ENCODE measurements at regions not wholly inside any gene's neighbourhood (a gene's known extent, or its start where the extent isn't known, plus 50 kb on each side); places are given as distances from the start of the nearest gene placed in this dataset.

- Histone ChIP-seq H3K36me3 (ENCODE audit: insufficient read depth, low read length) (no peaks in the 10 kb centered on the region), H3K27me3 (ENCODE audit: insufficient read depth, low read depth, low read length) (no peaks in the 10 kb centered on the region), H3K4me2 (ENCODE audit: low read length) (no peak overlapping the region), H3K9me3 (ENCODE audit: low read length) (no peaks in the 10 kb centered on the region), H3K9ac (ENCODE audit: low read length) (no peak overlapping the region), H2AFZ (ENCODE audit: low read depth, low read length) (no peak overlapping the region), H3K79me2 (replicated peaks; ENCODE audit: insufficient read depth, low read length) (no peaks in the 10 kb centered on the region), H3K4me3 (ENCODE audit: low read length) (no peak overlapping the region), H3F3A (ENCODE audit: insufficient read depth, low read length, poor library complexity, severe bottlenecking) (no peaks in the 10 kb centered on the region), H3K27ac (ENCODE audit: low read length) (no peak overlapping the region), H4K20me1 (ENCODE audit: insufficient read depth) (no peaks in the 10 kb centered on the region), H3K9me2 (ENCODE audit: insufficient read depth, low read length) (no peaks in the 10 kb centered on the region)
- TF ChIP-seq SMC3 (conservative IDR thresholded peaks at IDR 0.05; ENCODE audit: poor library complexity), result no peak
- no peak for TF ChIP-seq RAD21 (conservative IDR thresholded peaks at IDR 0.05)
- TF ChIP-seq MXI1 (conservative IDR thresholded peaks at IDR 0.05; ENCODE audit: poor library complexity, severe bottlenecking), result no peak
- no peak for TF ChIP-seq REST (IDR thresholded peaks at IDR 0.05; ENCODE audit: borderline replicate concordance)
- TF ChIP-seq CTCF (IDR thresholded peaks at IDR 0.05; ENCODE audit: poor library complexity, severe bottlenecking), result no peak
Observed at GRCh38 chrX:39745818-39746217, 351.9 kb downstream of the BCOR start.

GRCh38 chrX:39749135-39749534 lies 348.6 kb downstream of the BCOR start:
- no peaks in the 10 kb centered on the region for H3K27me3 ChIP-seq (ENCODE audit: insufficient read depth, low read depth, low read length)

More at GRCh38 chrX:39749135-39749534, 348.6 kb downstream of the BCOR start:
- no peaks in the 10 kb centered on the region for H3F3A ChIP-seq (ENCODE audit: insufficient read depth, low read length, poor library complexity, severe bottlenecking)
- no peak overlapping the region for H3K9ac ChIP-seq (ENCODE audit: low read length)
- H3K4me2 ChIP-seq (ENCODE audit: low read length), result no peak overlapping the region
- TF ChIP-seq POLR2AphosphoS5 (IDR thresholded peaks at IDR 0.05) (no peak), TAF1 (IDR thresholded peaks at IDR 0.05; ENCODE audit: low read depth) (no peak), MXI1 (conservative IDR thresholded peaks at IDR 0.05; ENCODE audit: poor library complexity, severe bottlenecking) (no peak), RAD21 (conservative IDR thresholded peaks at IDR 0.05) (no peak), CTCF (IDR thresholded peaks at IDR 0.05; ENCODE audit: poor library complexity, severe bottlenecking) (no peak), SMC3 (conservative IDR thresholded peaks at IDR 0.05; ENCODE audit: poor library complexity) (no peak), EP300 (conservative IDR thresholded peaks at IDR 0.05; ENCODE audit: poor library complexity, severe bottlenecking) (no peak), REST (IDR thresholded peaks at IDR 0.05; ENCODE audit: borderline replicate concordance) (no peak), EZH2 (IDR thresholded peaks at IDR 0.05; ENCODE audit: borderline replicate concordance, insufficient read depth, low read length, poor library complexity, severe bottlenecking) (no peak)
- H3K4me3 ChIP-seq (ENCODE audit: low read length), result no peak overlapping the region
- H3K9me2 ChIP-seq (ENCODE audit: insufficient read depth, low read length), result no peaks in the 10 kb centered on the region
- H3K36me3 ChIP-seq (ENCODE audit: insufficient read depth, low read length), result no peaks in the 10 kb centered on the region
- no peak overlapping the region for H3K27ac ChIP-seq (ENCODE audit: low read length)
- H3K9me3 ChIP-seq (ENCODE audit: low read length), result no peaks in the 10 kb centered on the region
- H4K20me1 ChIP-seq (ENCODE audit: insufficient read depth), result no peaks in the 10 kb centered on the region
- H3K79me2 ChIP-seq (replicated peaks; ENCODE audit: insufficient read depth, low read length), result no peaks in the 10 kb centered on the region
- H2AFZ ChIP-seq (ENCODE audit: low read depth, low read length), result no peak overlapping the region
